Natural killer cell (primary cell): ENCODE measurements at regions not wholly inside any gene's neighbourhood (a gene's known extent, or its start where the extent isn't known, plus 50 kb on each side); places are given as distances from the start of the nearest gene placed in this dataset.

Experiments
- ATAC-seq, 3 donors: fragments of 150-1000 bp in 2 of 3; fragments of 200-7000 bp in 1 of 3; cut with Tn5 transposase; 1 replicate in 1 of 3; 2 replicates in 2 of 3; pipeline ENCODE4 v1.10.0; 2021; ENCODE audit warnings: mild to moderate bottlenecking in 2 of 3, moderate library complexity in 2 of 3
- DNase-seq, 2 donors: peaks; one replicate each; pipeline versions ENCODE4 v3.0.0 to v3.0.0-alpha.2; 2013 to 2021; ENCODE audit warnings: mixed read lengths in 1 of 2
- H3K27ac ChIP-seq: one replicate; pipeline ENCODE4 v1.5.1; 2013; ENCODE audit warnings: mild to moderate bottlenecking, low read length
- H3K27me3 ChIP-seq: one replicate; pipeline ENCODE4 v1.6.1; 2013; ENCODE audit warnings: low read length; ENCODE audit not compliant: control insufficient read depth, insufficient read depth
- H3K36me3 ChIP-seq: one replicate; pipeline ENCODE4 v1.6.1; 2013; ENCODE audit warnings: low read length; ENCODE audit not compliant: control insufficient read depth, insufficient read depth
- H3K4me1 ChIP-seq: one replicate; pipeline ENCODE4 v1.6.1; 2013; ENCODE audit warnings: low read length; ENCODE audit not compliant: control insufficient read depth, insufficient read depth
- H3K4me3 ChIP-seq: one replicate; pipeline ENCODE4 v1.5.1; 2013; ENCODE audit warnings: low read length
- H3K9me3 ChIP-seq: one replicate; pipeline ENCODE4 v1.6.1; 2013; ENCODE audit warnings: low read length; ENCODE audit not compliant: control insufficient read depth, insufficient read depth
- H3K27ac Mint-ChIP-seq, 2 donors: one replicate each; pipeline ENCODE4 v1.8.0; 2022; ENCODE audit warnings: mild to moderate bottlenecking in 2 of 2, mixed read lengths in 2 of 2, moderate library complexity in 1 of 2
- H3K27me3 Mint-ChIP-seq, 2 donors: one replicate each; pipeline ENCODE4 v1.8.0; 2022; ENCODE audit warnings: low read depth in 2 of 2, mixed read lengths in 2 of 2
- H3K36me3 Mint-ChIP-seq: one replicate; pipeline ENCODE4 v1.8.0; 2022; ENCODE audit warnings: mixed read lengths
- H3K4me1 Mint-ChIP-seq, 2 donors: one replicate each; pipeline ENCODE4 v1.8.0; 2022; ENCODE audit warnings: mixed read lengths in 2 of 2
- H3K4me3 Mint-ChIP-seq: one replicate; pipeline ENCODE4 v1.8.0; 2022; ENCODE audit warnings: mild to moderate bottlenecking, moderate library complexity, mixed read lengths
- H3K9me3 Mint-ChIP-seq, 2 donors: one replicate each; pipeline ENCODE4 v1.8.0; 2022; ENCODE audit warnings: mixed read lengths in 2 of 2
- WGBS: methylation state at CpG from one replicate; pipeline ENCODE4 v1.1.7; 2013; ENCODE audit warnings: missing lambda C conversion rate; ENCODE audit not compliant: insufficient coverage; 5-methylcytosine and 5-hydroxymethylcytosine counted together
- intact Hi-C: fragments of 100-400 bp; cut with micrococcal nuclease; formaldehyde crosslinking; loops from one replicate; pipeline ENCODE4 v1.14.2; 2022
- TF ChIP-seq, protein P1 (sequence below): fragments of 200-600 bp; IDR thresholded peaks from one replicate; pipeline ENCODE4 v1.8.0; 2022; ENCODE audit warnings: antibody characterized with exemption

- peaks cover 0 to 2% of the 10 kb centered on the region in 2 donors for H3K9me3 Mint-ChIP-seq
- H3K36me3 Mint-ChIP-seq: no peaks in the 10 kb centered on the region
- no peak overlapping the region for H3K27ac ChIP-seq
- DNase-seq (no peak), ATAC-seq (no peak)
- no peaks in the 10 kb centered on the region for H3K27me3 ChIP-seq
- H3K27me3 Mint-ChIP-seq: no peaks in the 10 kb centered on the region
- no peak overlapping the region for H3K4me3 Mint-ChIP-seq
- H3K4me1 ChIP-seq: no peaks in the 10 kb centered on the region
- intact Hi-C loops: no loop called here
- H3K36me3 ChIP-seq: no peaks in the 10 kb centered on the region
- no peak overlapping the region for H3K4me3 ChIP-seq
- TF ChIP-seq, protein P1, sequence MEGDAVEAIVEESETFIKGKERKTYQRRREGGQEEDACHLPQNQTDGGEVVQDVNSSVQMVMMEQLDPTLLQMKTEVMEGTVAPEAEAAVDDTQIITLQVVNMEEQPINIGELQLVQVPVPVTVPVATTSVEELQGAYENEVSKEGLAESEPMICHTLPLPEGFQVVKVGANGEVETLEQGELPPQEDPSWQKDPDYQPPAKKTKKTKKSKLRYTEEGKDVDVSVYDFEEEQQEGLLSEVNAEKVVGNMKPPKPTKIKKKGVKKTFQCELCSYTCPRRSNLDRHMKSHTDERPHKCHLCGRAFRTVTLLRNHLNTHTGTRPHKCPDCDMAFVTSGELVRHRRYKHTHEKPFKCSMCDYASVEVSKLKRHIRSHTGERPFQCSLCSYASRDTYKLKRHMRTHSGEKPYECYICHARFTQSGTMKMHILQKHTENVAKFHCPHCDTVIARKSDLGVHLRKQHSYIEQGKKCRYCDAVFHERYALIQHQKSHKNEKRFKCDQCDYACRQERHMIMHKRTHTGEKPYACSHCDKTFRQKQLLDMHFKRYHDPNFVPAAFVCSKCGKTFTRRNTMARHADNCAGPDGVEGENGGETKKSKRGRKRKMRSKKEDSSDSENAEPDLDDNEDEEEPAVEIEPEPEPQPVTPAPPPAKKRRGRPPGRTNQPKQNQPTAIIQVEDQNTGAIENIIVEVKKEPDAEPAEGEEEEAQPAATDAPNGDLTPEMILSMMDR: no peak
- no peak overlapping the region for H3K27ac Mint-ChIP-seq
- WGBS: 91% methylated on average over 2 of the region's 3 CpGs
- no peaks in the 10 kb centered on the region for H3K9me3 ChIP-seq
- H3K4me1 Mint-ChIP-seq: no peaks in the 10 kb centered on the region
Observed at GRCh38 chr6:139570166-139570565, 195.7 kb upstream of the CITED2 start.

- Mint-ChIP-seq H3K4me1 (no peaks in the 10 kb centered on the region), H3K27me3 (no peaks in the 10 kb centered on the region), H3K4me3 (no peak overlapping the region), H3K9me3 (peaks cover 0 to 2% of the 10 kb centered on the region in 2 donors), H3K36me3 (no peaks in the 10 kb centered on the region), H3K27ac (no peak overlapping the region)
- WGBS: 86% methylated on average over 4 of the region's 4 CpGs
- Histone ChIP-seq H3K27ac (no peak overlapping the region), H3K4me1 (no peaks in the 10 kb centered on the region), H3K36me3 (no peaks in the 10 kb centered on the region), H3K9me3 (no peaks in the 10 kb centered on the region), H3K27me3 (no peaks in the 10 kb centered on the region), H3K4me3 (no peak overlapping the region)
- TF ChIP-seq, protein P1: no peak
- ATAC-seq: no peak
- no peak for DNase-seq
- intact Hi-C loops: no loop called here
Observed at GRCh38 chr6:139569566-139569965, 195.1 kb upstream of the CITED2 start.

DNA sequence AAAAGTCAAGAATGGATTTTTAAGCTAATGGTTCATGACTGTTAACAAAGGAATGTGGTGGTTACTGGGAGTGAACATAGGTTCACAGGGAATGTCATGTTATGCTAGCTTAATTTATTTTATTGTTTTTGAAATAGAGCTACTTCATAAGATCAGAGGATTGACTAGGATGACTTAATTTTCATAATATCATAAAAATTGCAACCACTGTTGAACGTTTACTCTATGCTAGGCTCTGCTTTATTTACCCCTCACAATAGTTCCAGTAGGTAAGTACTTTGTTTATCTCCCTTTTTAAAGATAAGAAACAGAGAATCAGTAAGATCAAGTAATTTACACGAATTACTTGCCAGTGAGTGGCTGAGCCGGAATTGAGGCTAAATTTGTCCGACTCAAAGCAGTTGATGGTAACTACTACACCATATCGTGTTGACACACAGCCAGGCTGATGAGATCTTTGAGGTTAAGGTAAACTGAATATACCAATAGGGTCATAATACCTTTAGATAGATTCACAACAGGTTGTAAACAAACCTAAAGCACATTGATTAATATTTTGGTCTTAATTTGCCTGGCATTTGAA, 194.6 kb upstream of the CITED2 start:
- Mint-ChIP-seq H3K4me1 (no peaks in the 10 kb centered on the region), H3K27ac (no peak overlapping the region), H3K36me3 (no peaks in the 10 kb centered on the region), H3K4me3 (no peak overlapping the region), H3K27me3 (no peaks in the 10 kb centered on the region), H3K9me3 (peaks cover 0 to 2% of the 10 kb centered on the region in 2 donors)
- Histone ChIP-seq H3K4me1 (no peaks in the 10 kb centered on the region), H3K36me3 (no peaks in the 10 kb centered on the region), H3K4me3 (no peak overlapping the region), H3K27me3 (no peaks in the 10 kb centered on the region), H3K9me3 (no peaks in the 10 kb centered on the region), H3K27ac (no peak overlapping the region)
- DNase-seq (no peak), ATAC-seq (no peak)
- intact Hi-C loops: no loop called here
- TF ChIP-seq, protein P1: no peak
- 98% methylated on average over 4 of the region's 5 CpGs for WGBS
